Activated gamma-delta T cell (primary cell): ENCODE measurements at regions not wholly inside any gene's neighbourhood (a gene's known extent, or its start where the extent isn't known, plus 50 kb on each side); places are given as distances from the start of the nearest gene placed in this dataset.
"Not testable (repeated sequence)": the region's sequence is repeated elsewhere in the genome, so short reads cannot be mapped to it uniquely, and the experiment has no call there.

Experiments used
- DNase-seq: peaks from one replicate; lab custom pipeline; 2025; lab: John Stamatoyannopoulos, UW

- DNase-seq = no peak
These were observed 1337.9 kb downstream of the PLA2G4A start for GRCh38 chr1:188166654-188167053.

DNA sequence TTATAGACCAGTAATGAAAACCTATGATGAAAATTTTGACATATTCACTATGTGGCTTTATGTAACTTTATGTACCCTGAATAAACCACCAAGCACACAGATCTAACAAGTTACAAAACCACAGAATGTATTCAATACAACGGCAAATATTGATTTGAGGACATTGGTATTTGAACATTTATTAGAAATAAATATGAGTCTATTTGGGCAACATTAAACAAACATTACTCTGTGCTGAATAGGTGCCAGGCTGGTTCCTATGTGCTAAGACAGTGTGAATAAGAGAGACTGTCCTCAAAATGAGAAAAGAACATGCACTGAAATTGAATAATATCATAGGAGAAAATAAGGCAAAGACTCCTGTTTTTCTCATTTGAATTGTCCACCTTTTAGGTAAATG, 1341.2 kb downstream of the PLA2G4A start:
- no peak for DNase-seq

DNA sequence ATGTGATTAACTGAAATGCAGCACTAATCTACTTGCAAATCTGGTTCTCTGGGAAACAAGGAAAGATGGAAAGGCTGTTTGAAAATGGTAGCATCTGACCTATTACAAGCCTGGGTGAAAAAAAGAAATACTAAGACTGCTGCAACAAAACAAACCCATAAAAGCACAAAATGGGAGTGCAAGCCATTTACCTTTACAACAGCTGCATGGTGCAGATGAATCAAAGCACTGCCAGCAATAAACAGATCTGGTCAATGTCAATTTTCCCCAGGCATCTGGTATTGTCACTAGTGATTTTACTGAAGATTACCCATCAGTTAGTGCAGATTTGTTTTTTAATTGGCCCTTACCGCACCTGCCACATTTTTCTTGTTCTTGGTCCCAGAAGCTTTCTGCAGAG, 1341.7 kb downstream of the PLA2G4A start:
- DNase-seq = no peak

DNA sequence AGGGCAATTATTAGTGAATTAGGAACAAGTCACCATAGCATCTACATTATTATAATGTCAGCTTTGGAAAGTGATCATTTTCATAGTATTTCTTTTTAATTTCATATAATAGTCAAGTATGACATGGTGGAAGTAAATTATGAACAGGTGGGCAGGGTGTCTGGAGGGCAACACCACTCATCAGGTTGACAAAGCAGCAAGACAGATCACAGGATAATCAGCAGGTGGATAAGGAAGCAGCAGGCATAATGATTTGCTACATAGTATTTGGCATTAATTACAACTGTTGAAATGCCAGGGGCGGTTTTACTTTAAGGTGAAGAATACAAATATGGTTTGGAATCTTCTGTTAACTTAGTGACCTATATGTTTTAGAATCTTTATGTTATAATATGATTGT, 1342.2 kb downstream of the PLA2G4A start:
- DNase-seq = no peak

- DNase-seq = not testable (repeated sequence)
These were observed 1353.3 kb downstream of the PLA2G4A start for GRCh38 chr1:188182063-188182462.

DNA sequence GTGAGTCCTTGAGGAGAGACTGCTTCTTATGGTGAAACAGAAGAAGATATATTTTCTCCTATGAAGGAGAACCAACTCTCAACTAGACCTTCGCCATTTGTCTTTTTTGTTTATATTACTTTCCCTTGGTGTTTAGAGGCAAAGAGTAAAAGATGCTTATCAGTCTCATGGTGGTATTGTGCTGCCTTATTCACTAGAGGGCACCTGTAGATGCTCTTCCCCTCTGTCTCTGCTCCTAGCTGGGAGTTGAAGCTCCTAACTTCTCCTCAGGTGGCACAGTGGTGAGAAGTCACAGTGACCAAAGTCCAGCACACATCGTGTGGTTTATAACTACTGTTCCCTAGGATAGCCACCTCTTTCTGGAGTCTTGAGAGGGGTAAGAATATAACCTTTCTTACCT, 1359.6 kb downstream of the PLA2G4A start:
- DNase-seq = no peak

GRCh38 chr1:188194916-188195315, 1366.2 kb downstream of the PLA2G4A start:
- DNase-seq = no peak

GRCh38 chr1:188218289-188218688, 1389.5 kb downstream of the PLA2G4A start:
- no peak for DNase-seq

DNA sequence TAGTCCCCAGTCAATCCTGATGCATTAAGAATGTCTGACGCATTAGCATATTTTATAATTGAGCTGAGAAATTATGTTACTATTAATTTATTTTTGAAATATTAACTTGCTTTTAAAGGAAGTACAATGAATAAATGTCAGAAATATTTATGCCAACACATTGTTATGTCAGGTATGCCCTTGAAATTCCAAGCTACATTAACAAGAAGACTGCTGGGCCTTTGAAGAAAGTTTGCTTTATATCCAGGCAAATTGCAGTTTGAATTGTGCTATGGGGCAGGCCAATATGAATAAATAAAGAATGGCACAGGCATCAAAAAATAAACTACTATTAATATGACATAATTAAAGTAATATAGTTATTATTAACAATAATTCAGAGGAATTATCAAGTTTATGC, 1391.3 kb downstream of the PLA2G4A start:
- DNase-seq = no peak

GRCh38 chr1:188224263-188224662, 1395.5 kb downstream of the PLA2G4A start:
- no peak for DNase-seq

- no peak for DNase-seq
These were observed 1397.2 kb downstream of the PLA2G4A start for GRCh38 chr1:188225975-188226374.

DNA sequence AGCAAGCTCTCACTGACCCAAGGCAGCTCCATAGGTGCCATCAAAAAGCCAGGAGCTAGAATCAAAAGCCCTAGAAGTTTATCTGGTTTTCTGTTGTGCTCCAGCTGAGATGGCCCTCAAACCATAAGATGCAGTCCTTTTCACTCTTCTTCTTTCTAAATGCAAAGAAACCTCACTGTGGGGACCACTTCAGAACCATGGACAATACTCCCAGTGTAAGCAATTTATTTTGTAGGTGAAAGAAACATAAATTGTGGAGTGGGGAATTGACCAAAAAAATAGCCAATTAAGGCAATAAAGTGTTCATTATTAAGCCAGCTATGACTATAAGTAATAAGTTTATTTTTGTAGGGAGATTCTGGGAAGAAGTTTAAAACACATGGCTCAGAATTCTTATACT, 1399.9 kb downstream of the PLA2G4A start:
- no peak for DNase-seq

DNA sequence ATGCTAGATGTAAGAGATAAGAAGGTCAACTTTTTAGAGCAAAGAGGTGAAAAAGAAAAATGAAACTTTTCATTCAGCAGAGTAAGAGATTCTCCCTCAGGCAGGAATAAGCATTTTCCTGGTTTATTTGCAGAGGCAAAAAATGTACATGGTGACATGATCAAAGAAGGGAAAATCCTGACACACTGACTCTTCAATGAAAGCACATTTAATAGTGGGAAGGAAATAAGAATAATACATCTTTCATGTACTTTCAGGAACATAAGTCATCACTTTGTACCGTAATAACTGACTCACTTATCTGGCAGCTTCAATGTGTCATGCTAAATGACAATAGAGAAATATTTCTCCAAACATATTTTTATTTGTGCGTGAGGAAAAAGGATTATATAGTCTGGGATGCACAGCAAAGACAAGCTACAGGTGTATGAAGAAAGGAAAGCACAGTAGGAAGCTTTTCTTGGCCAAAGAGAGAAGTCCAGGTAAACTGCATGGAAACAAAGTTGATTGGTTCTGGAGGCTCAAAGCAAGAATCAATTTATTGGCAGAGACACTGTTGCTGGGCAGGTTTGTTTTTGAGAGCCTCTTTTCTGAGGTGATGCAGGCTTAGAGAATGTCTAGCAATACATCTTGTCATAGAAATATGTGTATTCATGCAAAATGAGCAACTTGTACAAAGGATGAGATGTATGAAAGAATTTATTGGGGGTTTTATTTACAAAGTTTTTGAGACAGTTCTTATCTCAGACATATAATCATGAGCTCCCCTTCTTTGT, 1409.0 kb downstream of the PLA2G4A start:
- DNase-seq = no peak

DNA sequence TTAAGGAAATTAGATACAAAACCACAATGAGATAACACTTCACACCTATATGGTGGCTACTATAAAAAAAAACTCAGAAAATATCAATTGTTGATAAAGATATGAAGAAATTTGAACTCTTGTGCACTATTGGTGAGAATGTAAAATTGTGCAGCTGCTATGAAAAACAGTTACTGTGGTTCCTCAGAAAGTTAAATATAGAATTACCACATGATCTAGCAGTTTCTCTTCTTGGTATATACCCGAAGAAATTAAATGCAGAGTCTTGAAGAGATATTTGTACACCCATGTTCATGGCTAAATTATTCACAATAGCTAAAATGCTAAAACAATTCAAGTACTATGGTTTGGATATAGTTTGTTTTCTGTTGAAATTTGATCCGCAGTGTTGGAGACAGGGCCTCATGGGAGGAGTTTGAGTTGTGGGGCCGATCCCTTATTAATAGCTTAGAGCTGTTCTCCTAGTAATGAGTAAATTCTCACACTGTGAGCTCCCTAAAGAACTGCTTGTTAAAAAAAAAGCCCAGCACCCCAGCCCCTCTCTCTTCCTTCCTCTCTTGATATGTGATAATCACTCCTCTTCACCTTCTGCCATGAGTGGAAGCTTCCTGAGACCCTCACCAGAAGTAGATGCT, 1412.1 kb downstream of the PLA2G4A start:
- no peak for DNase-seq

DNA sequence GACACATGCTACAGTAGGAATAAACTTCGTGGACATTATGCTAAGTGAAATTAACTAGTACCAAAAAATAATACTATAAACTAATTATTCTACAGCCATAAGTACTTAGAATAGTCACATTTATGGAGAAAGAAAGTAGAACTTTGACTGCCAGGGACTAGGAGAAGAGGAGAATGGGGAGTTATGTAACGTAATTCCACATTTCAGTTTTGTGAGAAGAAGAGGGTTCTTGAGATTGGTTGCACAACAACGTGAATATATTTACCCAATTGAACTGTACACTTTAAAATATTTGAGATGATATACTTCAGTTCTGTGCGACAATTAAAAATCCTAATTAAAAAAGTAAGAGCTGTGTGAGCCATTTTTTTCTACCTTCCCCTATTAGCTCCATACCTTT, 1412.9 kb downstream of the PLA2G4A start:
- no peak for DNase-seq

GRCh38 chr1:188243456-188243855, 1414.7 kb downstream of the PLA2G4A start:
- DNase-seq = no peak

GRCh38 chr1:188244681-188245080, 1415.9 kb downstream of the PLA2G4A start:
- no peak for DNase-seq

DNA sequence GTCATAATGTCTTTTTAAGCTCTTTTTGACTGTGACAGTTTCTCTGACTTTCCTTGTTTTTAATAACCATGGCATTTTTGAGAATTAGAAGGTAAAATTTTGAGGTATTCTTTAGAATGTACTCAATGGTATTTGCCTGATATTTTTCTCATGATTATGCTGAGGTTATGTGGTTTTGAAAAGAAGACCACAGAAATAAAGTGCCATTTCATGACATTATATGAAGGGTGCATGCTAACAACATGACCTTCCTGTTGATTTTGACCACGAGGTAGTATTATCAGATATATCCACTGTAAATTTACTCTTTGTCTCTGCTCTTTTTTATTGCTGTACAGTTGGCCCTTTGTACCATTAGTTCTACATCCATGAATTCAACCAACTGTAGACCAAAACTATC, 1418.5 kb downstream of the PLA2G4A start:
- DNase-seq = no peak

GRCh38 chr1:188249811-188250210, 1421.1 kb downstream of the PLA2G4A start:
- no peak for DNase-seq

DNA sequence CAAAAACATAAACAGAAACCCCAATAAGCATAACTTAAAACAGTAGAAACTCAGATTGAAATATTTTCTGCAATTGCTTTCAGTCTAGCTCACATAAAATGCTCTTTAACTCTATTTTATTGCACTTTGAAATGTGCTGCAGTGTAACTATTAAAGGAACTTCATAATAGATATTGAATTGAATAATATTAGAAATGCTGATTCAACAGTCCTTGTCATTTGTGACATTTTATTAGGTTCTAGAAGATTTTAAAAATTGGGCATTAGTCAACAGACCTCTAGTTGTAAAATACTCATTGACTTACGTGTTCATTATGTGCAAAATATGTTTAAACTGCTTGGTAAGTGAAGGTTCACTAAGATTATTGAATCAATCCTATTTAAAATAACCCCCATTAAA, 1422.3 kb downstream of the PLA2G4A start:
- no peak for DNase-seq

DNA sequence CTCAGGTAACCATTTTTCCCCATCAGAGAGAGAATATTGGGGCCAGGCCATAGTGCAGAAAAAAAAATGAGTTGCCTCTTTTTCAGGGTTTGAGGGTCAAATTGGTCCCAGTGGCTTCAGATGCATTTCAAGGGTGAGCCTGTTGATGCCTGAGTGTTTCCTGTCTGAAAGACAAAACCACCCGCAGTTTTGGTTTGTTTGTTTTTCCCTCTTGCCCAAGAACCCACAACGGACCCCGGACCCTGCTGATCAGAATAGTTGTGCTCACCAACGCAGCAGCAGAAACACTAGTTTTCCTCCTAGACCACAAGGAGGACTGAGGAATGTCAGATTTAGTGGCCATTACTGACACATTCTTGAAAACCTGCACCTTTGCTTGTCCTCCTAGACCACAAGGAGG, 1433.1 kb downstream of the PLA2G4A start:
- DNase-seq = no peak

GRCh38 chr1:188269956-188270355, 1441.2 kb downstream of the PLA2G4A start:
- DNase-seq = no peak

- DNase-seq = no peak
These were observed 1441.7 kb downstream of the PLA2G4A start for GRCh38 chr1:188270497-188270896.

GRCh38 chr1:188277771-188278170, 1449.0 kb downstream of the PLA2G4A start:
- no peak for DNase-seq
